Fibroblast of mammary gland (primary cell): ENCODE measurements at regions not wholly inside any gene's neighbourhood (a gene's known extent, or its start where the extent isn't known, plus 50 kb on each side); places are given as distances from the start of the nearest gene placed in this dataset.
A peak's percentile ranks its signal among the peaks of the same experiment; 100 is the strongest.

Source experiments
- DNase-seq: peaks from one replicate; pipeline ENCODE4 v3.0.0-alpha.2; 2010; ENCODE audit warnings: low read depth
- H3K4me3 ChIP-seq: 2 replicates; pipeline ENCODE4 v1.5.1; 2011; ENCODE audit warnings: low read depth, mild to moderate bottlenecking, low read length, moderate library complexity; ENCODE audit not compliant: control insufficient read depth
- CTCF ChIP-seq: conservative IDR thresholded peaks from 2 replicates; pipeline ENCODE4 v1.5.1; 2011; ENCODE audit warnings: low read depth, low read length, inconsistent platforms; ENCODE audit not compliant: control insufficient read depth, insufficient read depth

GRCh38 chr2:143870696-143871095 lies 649.2 kb downstream of the ZEB2 start:
- TF ChIP-seq CTCF = no peak
- DNase-seq = no peak
- no peak overlapping the region for H3K4me3 ChIP-seq

- no peak for TF ChIP-seq CTCF
- H3K4me3 ChIP-seq = no peak overlapping the region
- DNase-seq = peak; percentile 28
Measured at GRCh38 chr2:143856978-143857377, 662.9 kb downstream of the ZEB2 start.

- no peak for DNase-seq
- H3K4me3 ChIP-seq = no peak overlapping the region
- TF ChIP-seq CTCF = no peak
Measured at GRCh38 chr2:143852759-143853158, 667.2 kb downstream of the ZEB2 start.

- TF ChIP-seq CTCF = no peak
- DNase-seq = no peak
- no peak overlapping the region for H3K4me3 ChIP-seq
Measured at GRCh38 chr2:143850084-143850483, 669.8 kb downstream of the ZEB2 start.

GRCh38 chr2:143847257-143847656 lies 672.7 kb downstream of the ZEB2 start:
- no peak overlapping the region for H3K4me3 ChIP-seq
- no peak for TF ChIP-seq CTCF
- peak; percentile 12 for DNase-seq

GRCh38 chr2:143844986-143845385 lies 674.9 kb downstream of the ZEB2 start:
- no peak for DNase-seq
- no peak for TF ChIP-seq CTCF
- H3K4me3 ChIP-seq = no peak overlapping the region

- no peak for TF ChIP-seq CTCF
- H3K4me3 ChIP-seq = no peak overlapping the region
- no peak for DNase-seq
Measured at GRCh38 chr2:143843686-143844085, 676.2 kb downstream of the ZEB2 start.
